NCI-H82 (cell line): ENCODE measurements at regions not wholly inside any gene's neighbourhood (a gene's known extent, or its start where the extent isn't known, plus 50 kb on each side); places are given as distances from the start of the nearest gene placed in this dataset.
"Not testable (repeated sequence)": the region's sequence is repeated elsewhere in the genome, so short reads cannot be mapped to it uniquely, and the experiment has no call there.

Experiments
- DNase-seq: peaks from one replicate; lab custom pipeline; 2025; lab: John Stamatoyannopoulos, UW

GRCh38 chr3:87576752-87577151 is 300.4 kb upstream of the POU1F1 start:
- DNase-seq = no peak

- no peak for DNase-seq
Measured at GRCh38 chr3:87575550-87575949, 299.2 kb upstream of the POU1F1 start.

- DNase-seq = no peak
Measured at GRCh38 chr3:87568331-87568730, 291.9 kb upstream of the POU1F1 start.

GRCh38 chr3:87564438-87564837 is 288.1 kb upstream of the POU1F1 start:
- no peak for DNase-seq

GRCh38 chr3:87563712-87564111 is 287.3 kb upstream of the POU1F1 start:
- no peak for DNase-seq

- no peak for DNase-seq
Measured at GRCh38 chr3:87558492-87558891, 282.1 kb upstream of the POU1F1 start.

- no peak for DNase-seq
Measured at GRCh38 chr3:87555290-87555689, 278.9 kb upstream of the POU1F1 start.

GRCh38 chr3:87553058-87553457 is 276.7 kb upstream of the POU1F1 start:
- no peak for DNase-seq

GRCh38 chr3:87550892-87551291 is 274.5 kb upstream of the POU1F1 start:
- no peak for DNase-seq

- DNase-seq = no peak
Measured at GRCh38 chr3:87549208-87549607, 272.8 kb upstream of the POU1F1 start.

- no peak for DNase-seq
Measured at GRCh38 chr3:87548271-87548670, 271.9 kb upstream of the POU1F1 start.

GRCh38 chr3:87546216-87546615 is 269.8 kb upstream of the POU1F1 start:
- no peak for DNase-seq

- DNase-seq = not testable (repeated sequence)
Measured at GRCh38 chr3:87543408-87543807, 267.0 kb upstream of the POU1F1 start.

GRCh38 chr3:87541723-87542122 is 265.3 kb upstream of the POU1F1 start:
- no peak for DNase-seq

- DNase-seq = not testable (repeated sequence)
Measured at GRCh38 chr3:87538722-87539121, 262.3 kb upstream of the POU1F1 start.

- peak; percentile 16 for DNase-seq
Measured at GRCh38 chr3:87509401-87509800, 233.0 kb upstream of the POU1F1 start.

GRCh38 chr3:87508921-87509320 is 232.5 kb upstream of the POU1F1 start:
- DNase-seq = no peak

- DNase-seq = no peak
Measured at GRCh38 chr3:87507753-87508152, 231.4 kb upstream of the POU1F1 start.

GRCh38 chr3:87503900-87504498 is 227.6 kb upstream of the POU1F1 start:
- DNase-seq = peak; percentile 71

GRCh38 chr3:87501076-87501475 is 224.7 kb upstream of the POU1F1 start:
- DNase-seq = no peak

GRCh38 chr3:87498358-87499080 is 222.1 kb upstream of the POU1F1 start:
- no peak for DNase-seq

- no peak for DNase-seq
Measured at GRCh38 chr3:87495938-87496337, 219.6 kb upstream of the POU1F1 start.

- DNase-seq = no peak
Measured at GRCh38 chr3:87494264-87494663, 217.9 kb upstream of the POU1F1 start.

- DNase-seq = no peak
Measured at GRCh38 chr3:87491843-87492242, 215.5 kb upstream of the POU1F1 start.
